A549 (cell line): ENCODE measurements at regions not wholly inside any gene's neighbourhood (a gene's known extent, or its start where the extent isn't known, plus 50 kb on each side); places are given as distances from the start of the nearest gene placed in this dataset.
A peak's percentile ranks its signal among the peaks of the same experiment; 100 is the strongest.

ENCODE experiments used
- EHMT2 ChIP-seq: fragments of 200-600 bp; sonication (generic); IDR thresholded peaks from 2 replicates; pipeline ENCODE4 v1.6.1; 2016; ENCODE audit warnings: antibody characterized with exemption, low read depth, mild to moderate bottlenecking, moderate library complexity
- MAX ChIP-seq: IDR thresholded peaks from 2 replicates; pipeline ENCODE4 v1.6.1; 2012
- POLR2A ChIP-seq: IDR thresholded peaks from 2 replicates; pipeline ENCODE4 v1.6.1; 2012; ENCODE audit warnings: mild to moderate bottlenecking, low read length
- RAD21 ChIP-seq, 2 experiments: fragments of >200 bp in 1 of 2; sonication (Bioruptor Twin) in 1 of 2; formaldehyde crosslinking in 1 of 2; IDR thresholded peaks in 1 of 2; conservative IDR thresholded peaks in 1 of 2; 2 replicates in 1 of 2; 3 replicates in 1 of 2; pipeline ENCODE4 v1.6.1; 2012 to 2018; ENCODE audit warnings: inconsistent platforms in 1 of 2
- TF ChIP-seq, protein P1 (sequence below): fragments of >200 bp; sonication (Bioruptor Twin); formaldehyde crosslinking; IDR thresholded peaks from 3 replicates; pipeline ENCODE4 v1.5.1; 2016
- TF ChIP-seq, protein P2 (sequence below): IDR thresholded peaks from 2 replicates; pipeline ENCODE4 v1.6.1; 2012

- TF ChIP-seq, protein P1, sequence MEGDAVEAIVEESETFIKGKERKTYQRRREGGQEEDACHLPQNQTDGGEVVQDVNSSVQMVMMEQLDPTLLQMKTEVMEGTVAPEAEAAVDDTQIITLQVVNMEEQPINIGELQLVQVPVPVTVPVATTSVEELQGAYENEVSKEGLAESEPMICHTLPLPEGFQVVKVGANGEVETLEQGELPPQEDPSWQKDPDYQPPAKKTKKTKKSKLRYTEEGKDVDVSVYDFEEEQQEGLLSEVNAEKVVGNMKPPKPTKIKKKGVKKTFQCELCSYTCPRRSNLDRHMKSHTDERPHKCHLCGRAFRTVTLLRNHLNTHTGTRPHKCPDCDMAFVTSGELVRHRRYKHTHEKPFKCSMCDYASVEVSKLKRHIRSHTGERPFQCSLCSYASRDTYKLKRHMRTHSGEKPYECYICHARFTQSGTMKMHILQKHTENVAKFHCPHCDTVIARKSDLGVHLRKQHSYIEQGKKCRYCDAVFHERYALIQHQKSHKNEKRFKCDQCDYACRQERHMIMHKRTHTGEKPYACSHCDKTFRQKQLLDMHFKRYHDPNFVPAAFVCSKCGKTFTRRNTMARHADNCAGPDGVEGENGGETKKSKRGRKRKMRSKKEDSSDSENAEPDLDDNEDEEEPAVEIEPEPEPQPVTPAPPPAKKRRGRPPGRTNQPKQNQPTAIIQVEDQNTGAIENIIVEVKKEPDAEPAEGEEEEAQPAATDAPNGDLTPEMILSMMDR, result no peak
- TF ChIP-seq MAX (no peak), RAD21 (conservative IDR thresholded peaks at IDR 0.05 in 1 of 2, IDR thresholded peaks at IDR 0.05 in 1 of 2) (0 out of 5 replicates have a peak, but pooled peaks of 1 of the 2 experiments have one; percentile 12), EHMT2 (no peak), POLR2A (no peak)
- TF ChIP-seq, protein P2, sequence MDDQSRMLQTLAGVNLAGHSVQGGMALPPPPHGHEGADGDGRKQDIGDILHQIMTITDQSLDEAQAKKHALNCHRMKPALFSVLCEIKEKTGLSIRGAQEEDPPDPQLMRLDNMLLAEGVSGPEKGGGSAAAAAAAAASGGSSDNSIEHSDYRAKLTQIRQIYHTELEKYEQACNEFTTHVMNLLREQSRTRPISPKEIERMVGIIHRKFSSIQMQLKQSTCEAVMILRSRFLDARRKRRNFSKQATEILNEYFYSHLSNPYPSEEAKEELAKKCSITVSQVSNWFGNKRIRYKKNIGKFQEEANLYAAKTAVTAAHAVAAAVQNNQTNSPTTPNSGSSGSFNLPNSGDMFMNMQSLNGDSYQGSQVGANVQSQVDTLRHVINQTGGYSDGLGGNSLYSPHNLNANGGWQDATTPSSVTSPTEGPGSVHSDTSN, result no peak
Observed at GRCh38 chr6:9039258-9039657, 603.9 kb upstream of the SLC35B3 start.
